Body of pancreas (tissue), 4 donors: ENCODE measurements at regions not wholly inside any gene's neighbourhood (a gene's known extent, or its start where the extent isn't known, plus 50 kb on each side); places are given as distances from the start of the nearest gene placed in this dataset.

ENCODE experiments used
- POLR2A ChIP-seq, 3 donors: fragments of 450-650 bp; IDR thresholded peaks; one replicate each; pipeline ENCODE4 v1.6.1; 2016; ENCODE audit warnings: antibody characterized with exemption in 3 of 3, mild to moderate bottlenecking in 2 of 3
- TF ChIP-seq, protein P1 (sequence below), 7 experiments: fragments of 450-650 bp in 4 of 7; fragments of 200-600 bp in 3 of 7; sonication (generic) in 3 of 7; IDR thresholded peaks; one replicate each; pipeline ENCODE4 v1.5.1; 2016 to 2019; ENCODE audit warnings: antibody characterized with exemption in 7 of 7

DNA sequence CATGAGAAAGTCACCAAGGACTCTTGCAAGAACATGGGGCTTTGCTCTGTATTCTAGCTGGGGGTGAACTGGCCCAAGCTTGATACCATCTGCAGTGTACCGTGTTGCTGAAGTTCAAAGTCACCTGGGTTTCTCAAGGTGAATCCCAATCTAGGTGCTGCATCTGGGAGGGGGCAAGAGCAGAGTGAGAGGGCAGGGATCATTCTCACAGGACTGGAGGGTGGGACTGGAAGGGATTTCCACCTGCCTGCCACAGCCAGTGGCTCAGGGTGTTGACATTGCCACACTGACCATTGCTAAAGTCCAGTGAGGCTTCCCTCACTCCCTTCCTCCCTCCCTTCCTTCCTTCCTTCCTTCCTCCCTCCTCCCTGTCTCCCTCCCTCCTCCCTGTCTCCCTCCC, 98.7 kb downstream of the MYCN start:
- TF ChIP-seq, protein P1, sequence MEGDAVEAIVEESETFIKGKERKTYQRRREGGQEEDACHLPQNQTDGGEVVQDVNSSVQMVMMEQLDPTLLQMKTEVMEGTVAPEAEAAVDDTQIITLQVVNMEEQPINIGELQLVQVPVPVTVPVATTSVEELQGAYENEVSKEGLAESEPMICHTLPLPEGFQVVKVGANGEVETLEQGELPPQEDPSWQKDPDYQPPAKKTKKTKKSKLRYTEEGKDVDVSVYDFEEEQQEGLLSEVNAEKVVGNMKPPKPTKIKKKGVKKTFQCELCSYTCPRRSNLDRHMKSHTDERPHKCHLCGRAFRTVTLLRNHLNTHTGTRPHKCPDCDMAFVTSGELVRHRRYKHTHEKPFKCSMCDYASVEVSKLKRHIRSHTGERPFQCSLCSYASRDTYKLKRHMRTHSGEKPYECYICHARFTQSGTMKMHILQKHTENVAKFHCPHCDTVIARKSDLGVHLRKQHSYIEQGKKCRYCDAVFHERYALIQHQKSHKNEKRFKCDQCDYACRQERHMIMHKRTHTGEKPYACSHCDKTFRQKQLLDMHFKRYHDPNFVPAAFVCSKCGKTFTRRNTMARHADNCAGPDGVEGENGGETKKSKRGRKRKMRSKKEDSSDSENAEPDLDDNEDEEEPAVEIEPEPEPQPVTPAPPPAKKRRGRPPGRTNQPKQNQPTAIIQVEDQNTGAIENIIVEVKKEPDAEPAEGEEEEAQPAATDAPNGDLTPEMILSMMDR (IDR thresholded peaks at IDR 0.05) = no peak
- TF ChIP-seq POLR2A (IDR thresholded peaks at IDR 0.05) = no peak
